GM12875 (cell line): ENCODE measurements at regions not wholly inside any gene's neighbourhood (a gene's known extent, or its start where the extent isn't known, plus 50 kb on each side); places are given as distances from the start of the nearest gene placed in this dataset.

Source experiments
- H3K4me3 ChIP-seq: one replicate; pipeline ENCODE4 v1.5.1; 2011; ENCODE audit warnings: low read depth, low read length, control low read depth
- CTCF ChIP-seq: IDR thresholded peaks from 2 replicates; pipeline ENCODE4 v1.5.1; 2011; ENCODE audit warnings: low read depth, mild to moderate bottlenecking, control low read depth, inconsistent platforms, low read length, moderate library complexity, borderline replicate concordance; ENCODE audit not compliant: insufficient read depth

- H3K4me3 ChIP-seq: no peak overlapping the region
- TF ChIP-seq CTCF: no peak
Measured at GRCh38 chr6:105501246-105501645, 98.4 kb upstream of the PREP start.

- no peak for TF ChIP-seq CTCF
- H3K4me3 ChIP-seq: no peak overlapping the region
Measured at GRCh38 chr6:105500693-105501092, 97.8 kb upstream of the PREP start.

GRCh38 chr6:105499931-105500330 lies 97.0 kb upstream of the PREP start:
- no peak for TF ChIP-seq CTCF
- no peak overlapping the region for H3K4me3 ChIP-seq

GRCh38 chr6:105499136-105499870 lies 96.4 kb upstream of the PREP start:
- no peak for TF ChIP-seq CTCF
- H3K4me3 ChIP-seq: no peak overlapping the region

GRCh38 chr6:105497549-105497948 lies 94.7 kb upstream of the PREP start:
- H3K4me3 ChIP-seq: no peak overlapping the region
- TF ChIP-seq CTCF: no peak

GRCh38 chr6:105495515-105495914 lies 92.6 kb upstream of the PREP start:
- no peak overlapping the region for H3K4me3 ChIP-seq
- no peak for TF ChIP-seq CTCF

- no peak overlapping the region for H3K4me3 ChIP-seq
- no peak for TF ChIP-seq CTCF
Measured at GRCh38 chr6:105494688-105495087, 91.8 kb upstream of the PREP start.
